ENCODE measurements at regions not wholly inside any gene's neighbourhood (a gene's known extent, or its start where the extent isn't known, plus 50 kb on each side); places are given as distances from the start of the nearest gene placed in this dataset.

DNA sequence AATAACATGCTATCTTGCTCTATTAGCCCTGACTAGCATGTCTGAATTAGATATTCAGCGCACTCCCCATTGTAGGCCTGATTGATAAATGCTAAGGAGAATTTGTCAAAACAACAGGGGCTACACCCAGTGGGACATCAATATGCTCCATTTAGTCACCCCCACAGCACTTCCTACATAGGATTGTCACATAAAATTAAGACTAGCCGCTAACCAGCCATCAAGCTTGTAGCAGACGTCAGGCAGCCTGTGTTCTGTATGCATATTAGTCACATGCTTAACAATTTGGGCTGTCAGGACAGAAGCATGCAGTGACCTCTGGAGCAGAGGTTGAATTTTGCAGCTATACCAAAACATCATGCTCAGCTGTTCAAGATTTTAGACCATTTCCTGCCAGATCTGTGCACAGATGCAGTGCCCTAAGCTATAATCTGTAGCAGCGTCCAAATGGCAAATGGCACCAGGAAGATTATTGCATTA lies 197.4 kb upstream of the ISL1 start:
- Histone ChIP-seq H3K9me3 (no peaks in the 10 kb centered on the region), H3K27me3 (peaks cover 0 to 2% (median 0%) of the 10 kb centered on the region in 9 donors), H3K4me1 (no peaks in the 10 kb centered on the region), H3K36me3 (no peaks in the 10 kb centered on the region), H3K27ac (no peak overlapping the region), H3K4me3 (no peak overlapping the region)
- no peak for DNase-seq
- ATAC-seq: no peak
- intact Hi-C loops (cut with DNase I): no loop called here
- 61 to 68% (median 64%) methylated on average over 4 of the region's 4 CpGs for WGBS, 4 donors
- no peak for TF ChIP-seq CTCF (IDR thresholded peaks at IDR 0.05)
- no peak for TF ChIP-seq POLR2A (IDR thresholded peaks at IDR 0.05)

- no peak overlapping the region for H3K27ac ChIP-seq
- no peaks in the 10 kb centered on the region for H3K9me3 ChIP-seq
- H3K36me3 ChIP-seq: no peaks in the 10 kb centered on the region
- no peak for ATAC-seq
- peaks cover 0 to 2% (median 0%) of the 10 kb centered on the region in 9 donors for H3K27me3 ChIP-seq
- 64 to 70% (median 68%) methylated on average over 6 of the region's 6 CpGs for WGBS, 4 donors
- intact Hi-C loops (cut with DNase I): no loop called here
- DNase-seq: no peak
- H3K4me3 ChIP-seq: no peak overlapping the region
- no peak for TF ChIP-seq POLR2A (IDR thresholded peaks at IDR 0.05)
- TF ChIP-seq CTCF (IDR thresholded peaks at IDR 0.05): no peak
- H3K4me1 ChIP-seq: no peaks in the 10 kb centered on the region
Measured at GRCh38 chr5:51188001-51188591, 195.2 kb upstream of the ISL1 start.

DNA sequence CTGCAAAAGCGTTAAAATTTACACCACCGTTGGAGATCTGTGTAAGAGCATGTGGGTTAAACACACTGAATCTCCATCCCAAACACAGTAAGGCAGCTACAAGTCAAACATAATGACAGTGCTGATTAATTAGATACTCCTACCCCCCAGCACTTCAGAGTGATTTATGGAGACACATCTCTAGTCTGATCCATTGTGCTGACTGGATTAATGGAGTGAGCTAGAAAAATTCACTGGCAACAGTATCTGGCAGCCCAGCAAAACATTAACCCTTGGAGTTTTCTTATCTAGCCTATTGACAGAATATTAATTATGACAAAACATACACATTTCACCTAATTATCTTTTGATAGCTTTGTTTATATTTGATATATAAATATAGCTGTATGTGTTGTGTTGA lies 188.6 kb upstream of the ISL1 start:
- intact Hi-C loops (cut with DNase I): loop anchor here in 1 of 10 donors (5.0 kb wide), 1 partner anchor 32 kb away; no protein-coding TSS in a partner anchor
- H3K36me3 ChIP-seq: no peaks in the 10 kb centered on the region
- no peaks in the 10 kb centered on the region for H3K9me3 ChIP-seq
- no peaks in the 10 kb centered on the region for H3K4me1 ChIP-seq
- TF ChIP-seq CTCF (IDR thresholded peaks at IDR 0.05) (no peak), POLR2A (IDR thresholded peaks at IDR 0.05) (no peak)
- ATAC-seq: no peak
- DNase-seq: no peak
- no peak overlapping the region for H3K27ac ChIP-seq
- 20 to 60% (median 22%) methylated on average over 2 of the region's 2 CpGs for WGBS, 4 donors
- no peak overlapping the region for H3K4me3 ChIP-seq
- H3K27me3 ChIP-seq: no peaks in the 10 kb centered on the region

GRCh38 chr5:51201024-51201423 lies 182.2 kb upstream of the ISL1 start:
- WGBS, 4 donors: 59 to 74% (median 72%) methylated on average over 6 of the region's 6 CpGs
- H3K36me3 ChIP-seq: no peaks in the 10 kb centered on the region
- TF ChIP-seq CTCF (IDR thresholded peaks at IDR 0.05): no peak
- TF ChIP-seq POLR2A (IDR thresholded peaks at IDR 0.05): no peak
- no peaks in the 10 kb centered on the region for H3K27me3 ChIP-seq
- H3K27ac ChIP-seq: no peak overlapping the region
- no peak overlapping the region for H3K4me3 ChIP-seq
- no peaks in the 10 kb centered on the region for H3K4me1 ChIP-seq
- ATAC-seq (no peak), DNase-seq (no peak)
- H3K9me3 ChIP-seq: no peaks in the 10 kb centered on the region
- intact Hi-C loops (cut with DNase I): no loop called here
